H9 (cell line): ENCODE measurements at regions not wholly inside any gene's neighbourhood (a gene's known extent, or its start where the extent isn't known, plus 50 kb on each side); places are given as distances from the start of the nearest gene placed in this dataset.

ENCODE experiments used
- DNase-seq: peaks from one replicate; pipeline ENCODE4 v3.0.0-alpha.2; 2017
- H2AFZ ChIP-seq: one replicate; pipeline ENCODE4 v1.6.1; 2013; ENCODE audit warnings: mild to moderate bottlenecking, low read length, control low read depth, moderate library complexity
- H2AK5ac ChIP-seq: 2 replicates; pipeline ENCODE4 v1.6.1; 2013; ENCODE audit warnings: low read length, control low read depth, mixed read lengths; ENCODE audit not compliant: insufficient read length
- H2BK120ac ChIP-seq: one replicate; pipeline ENCODE4 v1.6.1; 2013; ENCODE audit warnings: low read depth, mild to moderate bottlenecking, low read length, control low read depth, inconsistent platforms; ENCODE audit not compliant: poor library complexity, severe bottlenecking
- H2BK12ac ChIP-seq: 2 replicates; pipeline ENCODE4 v1.6.1; 2013; ENCODE audit warnings: low read length, control low read depth, mixed read lengths, low read depth; ENCODE audit not compliant: insufficient read length
- H2BK15ac ChIP-seq: 2 replicates; pipeline ENCODE4 v1.6.1; 2013; ENCODE audit warnings: low read depth, low read length, control low read depth
- H2BK20ac ChIP-seq: one replicate; pipeline ENCODE4 v1.6.1; 2013; ENCODE audit warnings: low read depth, mild to moderate bottlenecking, low read length, control low read depth, inconsistent platforms; ENCODE audit not compliant: poor library complexity, severe bottlenecking
- H2BK5ac ChIP-seq: 2 replicates; pipeline ENCODE4 v1.6.1; 2013; ENCODE audit warnings: low read length, control low read depth, mixed read lengths; ENCODE audit not compliant: insufficient read length
- H3K14ac ChIP-seq: 2 replicates; pipeline ENCODE4 v1.6.1; 2013; ENCODE audit warnings: low read length, control low read depth; ENCODE audit not compliant: insufficient read depth
- H3K18ac ChIP-seq: 2 replicates; pipeline ENCODE4 v1.6.1; 2013; ENCODE audit warnings: low read depth, mild to moderate bottlenecking, mixed read lengths, low read length, control low read depth; ENCODE audit not compliant: insufficient read length
- H3K23ac ChIP-seq: 2 replicates; pipeline ENCODE4 v1.6.1; 2013; ENCODE audit warnings: low read length, control low read depth, mixed read lengths, low read depth; ENCODE audit not compliant: insufficient read length
- H3K23me2 ChIP-seq: 2 replicates; pipeline ENCODE4 v1.6.1; 2013; ENCODE audit warnings: low read depth, mild to moderate bottlenecking, mixed read lengths, low read length, control low read depth; ENCODE audit not compliant: insufficient read length, poor library complexity, severe bottlenecking
- H3K27ac ChIP-seq: 2 replicates; pipeline ENCODE4 v1.5.1; 2013; ENCODE audit warnings: low read length, control low read depth, mixed read lengths, low read depth; ENCODE audit not compliant: insufficient read length
- H3K27me3 ChIP-seq: 2 replicates; pipeline ENCODE4 v1.6.1; 2013; ENCODE audit warnings: low read length, control low read depth, inconsistent platforms; ENCODE audit not compliant: insufficient read depth
- H3K4ac ChIP-seq: 2 replicates; pipeline ENCODE4 v1.6.1; 2013; ENCODE audit warnings: low read depth, mild to moderate bottlenecking, control low read depth, inconsistent platforms, low read length, moderate library complexity
- H3K4me1 ChIP-seq: 2 replicates; pipeline ENCODE4 v1.6.1; 2013; ENCODE audit warnings: low read length, control low read depth, inconsistent platforms; ENCODE audit not compliant: insufficient read depth
- H3K4me2 ChIP-seq: 2 replicates; pipeline ENCODE4 v1.6.1; 2013; ENCODE audit warnings: low read length, control low read depth, mixed read lengths; ENCODE audit not compliant: insufficient read length, insufficient read depth
- H3K56ac ChIP-seq: 2 replicates; pipeline ENCODE4 v1.6.1; 2013; ENCODE audit warnings: low read depth, mild to moderate bottlenecking, mixed read lengths, low read length, control low read depth; ENCODE audit not compliant: insufficient read length
- H3K79me1 ChIP-seq: 2 replicates; pipeline ENCODE4 v1.6.1; 2013; ENCODE audit warnings: low read depth, mild to moderate bottlenecking, moderate library complexity, low read length, control low read depth, inconsistent platforms; ENCODE audit not compliant: insufficient read depth, poor library complexity, severe bottlenecking
- H3K79me2 ChIP-seq: 2 replicates; pipeline ENCODE4 v1.6.1; 2013; ENCODE audit warnings: low read length, control low read depth, inconsistent platforms; ENCODE audit not compliant: insufficient read depth
- H3K9ac ChIP-seq: 2 replicates; pipeline ENCODE4 v1.6.1; 2013; ENCODE audit warnings: low read length, control low read depth, mixed read lengths; ENCODE audit not compliant: insufficient read length; ENCODE audit errors: extremely low read depth
- H3K9me3 ChIP-seq: one replicate; pipeline ENCODE4 v1.6.1; 2013; ENCODE audit warnings: low read depth, low read length, inconsistent platforms; ENCODE audit not compliant: control insufficient read depth
- H3T11ph ChIP-seq: one replicate; pipeline ENCODE4 v1.6.1; 2013; ENCODE audit warnings: mild to moderate bottlenecking, low read length, control low read depth, inconsistent platforms
- H4K20me1 ChIP-seq: one replicate; pipeline ENCODE4 v1.6.1; 2013; ENCODE audit not compliant: control insufficient read depth, insufficient read length, insufficient read depth
- H4K5ac ChIP-seq: 2 replicates; pipeline ENCODE4 v1.6.1; 2013; ENCODE audit warnings: low read depth, mild to moderate bottlenecking, mixed read lengths, low read length, control low read depth; ENCODE audit not compliant: insufficient read length
- H4K8ac ChIP-seq: replicated peaks from 2 replicates; pipeline ENCODE4 v1.6.1; 2013; ENCODE audit warnings: low read length, control low read depth, mixed read lengths, low read depth; ENCODE audit not compliant: insufficient read length
- H4K91ac ChIP-seq: 2 replicates; pipeline ENCODE4 v1.6.1; 2013; ENCODE audit warnings: low read depth, mild to moderate bottlenecking, moderate library complexity, mixed read lengths, low read length, control low read depth; ENCODE audit not compliant: insufficient read length
- H3K27ac Mint-ChIP-seq, 3 experiments: 2 replicates in 2 of 3; 3 replicates in 1 of 3; pipeline ENCODE4 v1.8.0; 2020 to 2021; ENCODE audit warnings: mixed read lengths in 3 of 3, mild to moderate bottlenecking in 1 of 3, moderate library complexity in 1 of 3
- H3K27me3 Mint-ChIP-seq: 2 replicates; pipeline ENCODE4 v1.8.0; 2021; ENCODE audit warnings: low read depth, mild to moderate bottlenecking, moderate library complexity, mixed read lengths
- H3K36me3 Mint-ChIP-seq, 3 experiments: 2 replicates in 2 of 3; 3 replicates in 1 of 3; pipeline ENCODE4 v1.8.0; 2020 to 2021; ENCODE audit warnings: low read depth in 3 of 3, mixed read lengths in 3 of 3; ENCODE audit not compliant: insufficient read depth in 1 of 3
- H3K4me1 Mint-ChIP-seq, 2 experiments: 2 replicates each; pipeline ENCODE4 v1.8.0; 2020; ENCODE audit warnings: mixed read lengths in 2 of 2
- H3K4me3 Mint-ChIP-seq, 2 experiments: 2 replicates in 1 of 2; 3 replicates in 1 of 2; pipeline ENCODE4 v1.8.0; 2020 to 2021; ENCODE audit warnings: mild to moderate bottlenecking in 2 of 2, mixed read lengths in 2 of 2, moderate library complexity in 1 of 2
- H3K9me3 Mint-ChIP-seq, 2 experiments: 2 replicates in 1 of 2; 3 replicates in 1 of 2; pipeline ENCODE4 v1.8.0; 2020; ENCODE audit warnings: mild to moderate bottlenecking in 2 of 2, mixed read lengths in 2 of 2, moderate library complexity in 1 of 2
- WGBS: extraction: QIAGEN DNeasy Blood & Tissue Kit; methylation state at CpG from one replicate; pipeline ENCODE4 v1.1.7; 2013; ENCODE audit warnings: missing lambda C conversion rate, low lambda C conversion rate, mixed read lengths; ENCODE audit not compliant: insufficient read length; ENCODE audit errors: extremely low coverage; 5-methylcytosine and 5-hydroxymethylcytosine counted together
- TF ChIP-seq, protein P1 (sequence below): fragments of 200-600 bp; sonication (generic); conservative IDR thresholded peaks from 3 replicates; pipeline ENCODE4 v1.8.0; 2021; ENCODE audit warnings: antibody characterized with exemption, mild to moderate bottlenecking

DNA sequence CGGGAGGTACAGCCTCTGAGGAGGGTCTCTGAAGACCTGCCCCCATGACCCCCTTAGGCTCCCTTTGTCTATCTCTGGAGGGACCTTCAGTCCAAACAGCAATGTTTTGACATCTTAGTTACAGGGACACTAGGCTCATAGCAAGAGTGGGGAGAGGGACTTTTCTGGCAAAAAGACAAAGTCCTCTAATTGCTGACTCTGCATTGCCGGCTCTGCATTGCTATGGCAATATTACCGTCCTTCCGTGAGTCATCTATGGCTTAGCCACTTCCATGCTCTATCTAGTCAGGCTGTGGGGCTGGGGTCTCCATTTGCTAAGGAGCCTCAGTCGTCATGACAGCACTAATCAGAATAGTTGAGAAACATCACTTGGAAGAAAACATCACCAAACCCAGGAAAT, 952.6 kb downstream of the KCNMA1 start:
- Histone ChIP-seq H3K79me1 (no peaks in the 10 kb centered on the region), H3K9me3 (no peaks in the 10 kb centered on the region), H3K23me2 (no peaks in the 10 kb centered on the region), H4K8ac (no peak overlapping the region), H2BK15ac (no peak overlapping the region), H3K14ac (no peak overlapping the region), H4K20me1 (no peaks in the 10 kb centered on the region), H3K56ac (no peak overlapping the region), H3K4ac (no peak overlapping the region), H3T11ph (no peak overlapping the region), H2BK5ac (no peak overlapping the region), H4K5ac (no peak overlapping the region), H3K4me1 (no peaks in the 10 kb centered on the region), H3K4me2 (no peak overlapping the region), H3K79me2 (no peaks in the 10 kb centered on the region), H3K18ac (no peak overlapping the region), H3K27me3 (no peaks in the 10 kb centered on the region), H2AFZ (no peak overlapping the region), H3K23ac (no peak overlapping the region), H2BK12ac (no peak overlapping the region), H3K9ac (no peak overlapping the region), H2AK5ac (no peak overlapping the region), H2BK120ac (no peak overlapping the region), H4K91ac (no peak overlapping the region), H2BK20ac (no peak overlapping the region), H3K27ac (no peak overlapping the region)
- no CpG with 5 or more reads among the region's 5 CpGs for WGBS
- Mint-ChIP-seq H3K27me3 (no peaks in the 10 kb centered on the region), H3K4me3 (no peak overlapping the region), H3K9me3 (peaks cover 0 to 9% of the 10 kb centered on the region in 2 experiments; a peak in 3 of 5 replicates), H3K27ac (no peak overlapping the region), H3K36me3 (peaks cover 0 to 13% (median 0%) of the 10 kb centered on the region in 3 experiments; a peak in 1 of 7 replicates), H3K4me1 (no peaks in the 10 kb centered on the region)
- no peak for DNase-seq
- TF ChIP-seq, protein P1, sequence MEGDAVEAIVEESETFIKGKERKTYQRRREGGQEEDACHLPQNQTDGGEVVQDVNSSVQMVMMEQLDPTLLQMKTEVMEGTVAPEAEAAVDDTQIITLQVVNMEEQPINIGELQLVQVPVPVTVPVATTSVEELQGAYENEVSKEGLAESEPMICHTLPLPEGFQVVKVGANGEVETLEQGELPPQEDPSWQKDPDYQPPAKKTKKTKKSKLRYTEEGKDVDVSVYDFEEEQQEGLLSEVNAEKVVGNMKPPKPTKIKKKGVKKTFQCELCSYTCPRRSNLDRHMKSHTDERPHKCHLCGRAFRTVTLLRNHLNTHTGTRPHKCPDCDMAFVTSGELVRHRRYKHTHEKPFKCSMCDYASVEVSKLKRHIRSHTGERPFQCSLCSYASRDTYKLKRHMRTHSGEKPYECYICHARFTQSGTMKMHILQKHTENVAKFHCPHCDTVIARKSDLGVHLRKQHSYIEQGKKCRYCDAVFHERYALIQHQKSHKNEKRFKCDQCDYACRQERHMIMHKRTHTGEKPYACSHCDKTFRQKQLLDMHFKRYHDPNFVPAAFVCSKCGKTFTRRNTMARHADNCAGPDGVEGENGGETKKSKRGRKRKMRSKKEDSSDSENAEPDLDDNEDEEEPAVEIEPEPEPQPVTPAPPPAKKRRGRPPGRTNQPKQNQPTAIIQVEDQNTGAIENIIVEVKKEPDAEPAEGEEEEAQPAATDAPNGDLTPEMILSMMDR: no peak
